ENCODE measurements at regions not wholly inside any gene's neighbourhood (a gene's known extent, or its start where the extent isn't known, plus 50 kb on each side); places are given as distances from the start of the nearest gene placed in this dataset.

DNA sequence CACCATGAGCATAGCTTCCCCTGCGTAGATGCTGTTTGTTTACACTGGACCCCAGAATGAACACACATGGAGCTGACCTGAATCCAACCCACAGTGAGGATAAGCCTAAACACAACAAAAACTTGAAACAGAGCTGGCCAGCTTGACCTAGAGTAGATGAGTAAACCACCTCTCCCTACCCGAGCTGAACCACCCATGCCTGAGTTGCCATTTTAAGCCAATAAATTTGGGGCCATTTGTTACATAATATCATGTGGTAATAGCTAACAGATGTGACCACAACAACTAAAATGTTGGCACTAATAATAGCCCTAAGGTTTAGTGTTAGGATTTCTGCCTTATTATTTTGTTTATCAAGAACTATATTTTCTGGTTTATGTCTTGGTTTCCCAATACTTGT, 103.2 kb upstream of the GRIK2 start:
- no peak overlapping the region for H4K8ac ChIP-seq (replicated peaks; ENCODE audit: insufficient read length, low read depth, low read length)
- H3K27ac ChIP-seq (ENCODE audit: insufficient read length, low read depth, low read length) = no peak overlapping the region
- no peak overlapping the region for H3T11ph ChIP-seq (ENCODE audit: low read length)
- H2AK5ac ChIP-seq (ENCODE audit: insufficient read length, low read length) = no peak overlapping the region
- no peaks in the 10 kb centered on the region for H4K20me1 ChIP-seq (ENCODE audit: control insufficient read depth, insufficient read depth, insufficient read length)
- no peaks in the 10 kb centered on the region for H3K27me3 ChIP-seq (ENCODE audit: insufficient read depth, low read length)
- no peak overlapping the region for H2BK15ac ChIP-seq (ENCODE audit: low read depth, low read length)
- WGBS (ENCODE audit: extremely low coverage, insufficient read length, low lambda C conversion rate) = no CpG with 5 or more reads among the region's 2 CpGs
- Mint-ChIP-seq H3K4me1 (no peaks in the 10 kb centered on the region), H3K27me3 (ENCODE audit: low read depth) (no peaks in the 10 kb centered on the region), H3K36me3 (ENCODE audit: insufficient read depth in 1 of 3, low read depth in 3 of 3) (peaks cover 8 to 27% (median 18%) of the 10 kb centered on the region in 3 experiments), H3K4me3 (no peak overlapping the region), H3K27ac (no peak overlapping the region), H3K9me3 (peaks cover 20 to 22% of the 10 kb centered on the region in 2 experiments)
- H3K79me1 ChIP-seq (ENCODE audit: insufficient read depth, low read depth, low read length, poor library complexity, severe bottlenecking) = no peaks in the 10 kb centered on the region
- no peak for TF ChIP-seq CTCF (conservative IDR thresholded peaks at IDR 0.05)
- H3K79me2 ChIP-seq (ENCODE audit: insufficient read depth, low read length) = no peaks in the 10 kb centered on the region
- no peaks in the 10 kb centered on the region for H3K23me2 ChIP-seq (ENCODE audit: insufficient read length, low read depth, low read length, poor library complexity, severe bottlenecking)
- no peaks in the 10 kb centered on the region for H3K4me1 ChIP-seq (ENCODE audit: insufficient read depth, low read length)
- no peak overlapping the region for H3K14ac ChIP-seq (ENCODE audit: insufficient read depth, low read length)
- no peak overlapping the region for H2BK20ac ChIP-seq (ENCODE audit: low read depth, low read length, poor library complexity, severe bottlenecking)
- no peak overlapping the region for H4K5ac ChIP-seq (ENCODE audit: insufficient read length, low read depth, low read length)
- no peak overlapping the region for H3K18ac ChIP-seq (ENCODE audit: insufficient read length, low read depth, low read length)
- H3K9ac ChIP-seq (ENCODE audit: extremely low read depth, insufficient read length, low read length) = no peak overlapping the region
- no peak overlapping the region for H2BK120ac ChIP-seq (ENCODE audit: low read depth, low read length, poor library complexity, severe bottlenecking)
- H3K56ac ChIP-seq (ENCODE audit: insufficient read length, low read depth, low read length) = no peak overlapping the region
- H2BK5ac ChIP-seq (ENCODE audit: insufficient read length, low read length) = no peak overlapping the region
- H2BK12ac ChIP-seq (ENCODE audit: insufficient read length, low read depth, low read length) = no peak overlapping the region
- no peaks in the 10 kb centered on the region for H3K9me3 ChIP-seq (ENCODE audit: control insufficient read depth, low read depth, low read length)
- no peak overlapping the region for H4K91ac ChIP-seq (ENCODE audit: insufficient read length, low read depth, low read length)
- no peak overlapping the region for H3K23ac ChIP-seq (ENCODE audit: insufficient read length, low read depth, low read length)
- H2AFZ ChIP-seq (ENCODE audit: low read length) = no peak overlapping the region
- no peak for DNase-seq
- H3K4me2 ChIP-seq (ENCODE audit: insufficient read depth, insufficient read length, low read length) = no peak overlapping the region
- H3K4ac ChIP-seq (ENCODE audit: low read depth, low read length) = no peak overlapping the region

Data from H9 (cell line).